ENCODE measurements at regions not wholly inside any gene's neighbourhood (a gene's known extent, or its start where the extent isn't known, plus 50 kb on each side); places are given as distances from the start of the nearest gene placed in this dataset.

DNA sequence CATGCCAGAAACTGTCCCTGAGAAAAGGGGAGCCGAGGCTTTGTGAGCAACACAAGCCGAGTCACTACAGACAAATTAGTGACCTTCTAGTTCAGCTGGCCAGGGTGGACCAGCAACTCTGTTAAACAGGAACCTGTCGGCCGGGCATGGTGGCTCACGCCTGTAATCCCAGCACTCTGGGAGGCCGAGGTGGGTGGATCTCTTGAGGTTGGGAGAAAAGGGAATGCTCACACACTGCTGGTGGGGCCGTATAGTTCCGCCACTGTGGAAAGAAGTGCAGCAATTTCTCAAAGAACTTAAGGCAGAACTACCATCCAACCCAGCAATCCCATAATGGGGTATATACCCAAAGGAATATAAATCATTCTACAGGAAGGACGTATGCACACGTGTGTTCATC, 67.8 kb downstream of the C16orf95 start:
- DNase-seq (ENCODE audit: insufficient read length) (no peak), FAIRE-seq (no peak)
- TF ChIP-seq POLR2A (IDR thresholded peaks at IDR 0.05; ENCODE audit: low read depth, low read length) (no peak), POLR2AphosphoS5 (IDR thresholded peaks at IDR 0.05; ENCODE audit: low read depth, low read length) (no peak), TAF1 (IDR thresholded peaks at IDR 0.05; ENCODE audit: borderline replicate concordance, low read depth, low read length) (no peak)

DNA sequence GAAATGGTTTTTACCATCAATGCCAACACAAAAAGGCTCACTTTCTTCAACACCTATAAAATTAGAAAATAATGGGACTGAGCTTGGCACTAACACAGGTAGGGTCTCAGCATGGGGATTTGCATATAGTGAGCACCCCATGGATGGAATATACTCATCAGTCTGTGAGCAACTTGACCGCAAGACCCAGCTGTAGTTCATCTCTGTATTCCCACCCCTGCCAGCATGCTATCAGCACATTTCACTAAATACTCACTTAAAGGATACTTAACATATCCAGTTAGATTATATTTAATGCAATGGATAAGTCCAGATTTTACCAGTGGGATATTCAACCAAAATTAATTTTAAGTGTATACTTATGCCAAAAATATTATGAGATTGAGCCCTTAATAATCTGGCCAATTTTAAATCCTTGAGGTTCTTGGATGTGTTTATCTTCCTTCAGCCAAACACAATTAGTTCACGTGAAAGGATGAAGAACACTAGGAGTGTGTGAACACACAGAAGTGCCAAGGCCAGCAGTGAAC, 66.7 kb downstream of the C16orf95 start:
- TF ChIP-seq POLR2AphosphoS5 (IDR thresholded peaks at IDR 0.05; ENCODE audit: low read depth, low read length) (no peak), TAF1 (IDR thresholded peaks at IDR 0.05; ENCODE audit: borderline replicate concordance, low read depth, low read length) (no peak), POLR2A (IDR thresholded peaks at IDR 0.05; ENCODE audit: low read depth, low read length) (no peak)
- no peak for DNase-seq (ENCODE audit: insufficient read length)
- FAIRE-seq: no peak

DNA sequence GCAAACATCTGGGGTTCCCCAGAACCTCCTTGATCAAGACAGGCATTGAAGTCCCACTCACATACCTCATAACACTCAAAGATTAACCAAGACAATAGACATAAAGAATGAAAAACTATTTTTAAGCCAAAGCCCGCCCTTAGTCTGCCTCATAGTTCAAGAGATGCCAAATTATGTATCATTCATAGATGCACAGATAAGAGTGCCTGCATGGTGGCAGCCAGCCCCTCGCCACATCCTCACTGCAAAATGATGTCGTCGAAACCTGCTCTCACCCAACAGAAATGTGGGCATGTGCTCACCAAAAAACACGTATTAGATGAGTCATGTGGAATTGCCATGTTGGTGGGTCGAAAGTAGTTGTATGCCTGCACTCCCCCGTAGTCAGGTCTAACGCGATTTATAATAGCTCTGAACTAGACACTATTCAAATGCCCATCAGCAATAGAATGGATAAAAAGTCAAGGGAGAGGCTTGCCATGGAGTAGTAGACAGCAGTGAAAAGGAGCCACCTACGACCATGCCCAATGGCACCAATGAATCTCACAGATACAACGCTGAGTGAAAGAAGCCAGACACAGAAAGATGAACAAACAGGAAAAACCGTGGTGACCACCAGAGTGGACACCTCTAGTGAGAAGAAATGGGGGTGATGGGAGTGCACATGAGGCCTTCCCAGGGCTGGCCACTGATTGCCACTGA, 64.8 kb downstream of the C16orf95 start:
- no peak for DNase-seq (ENCODE audit: insufficient read length)
- FAIRE-seq: no peak
- TF ChIP-seq POLR2A (IDR thresholded peaks at IDR 0.05; ENCODE audit: low read depth, low read length) (no peak), POLR2AphosphoS5 (IDR thresholded peaks at IDR 0.05; ENCODE audit: low read depth, low read length) (no peak), TAF1 (IDR thresholded peaks at IDR 0.05; ENCODE audit: borderline replicate concordance, low read depth, low read length) (no peak)

Measured in GM12892 (cell line).